ENCODE measurements at regions not wholly inside any gene's neighbourhood (a gene's known extent, or its start where the extent isn't known, plus 50 kb on each side); places are given as distances from the start of the nearest gene placed in this dataset. TPM values are rescaled to one million over a fixed set of nuclear protein-coding genes. Genes with fewer than 3 reads are reported as not detected.

Small RNA genes in the stretch of these regions (small RNA-seq; reads per million reads assigned to genes)
- 0.86 reads per million for gene MIR378C (ENCODE audit: low read depth)
- gene RF00019 (ENCODE audit: low read depth), result not detected
